ENCODE measurements at regions not wholly inside any gene's neighbourhood (a gene's known extent, or its start where the extent isn't known, plus 50 kb on each side); places are given as distances from the start of the nearest gene placed in this dataset.

DNA sequence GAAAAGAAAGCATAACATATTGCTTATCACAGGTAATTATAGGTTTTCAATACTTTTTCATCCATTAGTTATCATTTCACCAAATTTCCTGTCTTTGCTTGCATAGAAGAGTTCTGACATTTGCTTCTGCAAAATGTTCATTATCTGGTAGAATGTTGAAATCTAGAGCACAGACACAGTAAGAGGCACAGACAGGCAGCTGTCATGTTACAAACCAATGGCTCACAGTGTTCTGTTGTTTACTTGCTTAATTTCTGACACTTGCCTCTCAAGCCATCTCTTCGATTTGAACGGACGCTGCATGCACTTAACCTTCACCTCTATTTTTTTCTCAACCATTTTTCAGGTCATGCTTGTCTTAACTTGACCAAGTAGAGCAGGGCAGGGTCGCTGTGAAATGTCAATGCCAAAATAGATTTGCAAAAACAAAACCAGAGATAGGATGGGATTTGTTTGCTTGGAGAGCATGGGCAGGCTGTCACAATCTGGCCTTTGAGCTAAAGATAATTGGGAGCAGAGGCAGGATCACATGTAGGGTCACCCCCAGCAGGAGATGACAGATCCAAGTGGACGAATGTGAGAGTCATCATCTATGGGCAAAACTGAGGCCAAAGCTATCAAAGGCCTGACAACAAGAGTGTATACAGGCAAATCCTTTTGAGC, 292.3 kb downstream of the SMARCA1 start:
- no peak for TF ChIP-seq POLR2A (IDR thresholded peaks at IDR 0.05)
- TF ChIP-seq, protein P1, sequence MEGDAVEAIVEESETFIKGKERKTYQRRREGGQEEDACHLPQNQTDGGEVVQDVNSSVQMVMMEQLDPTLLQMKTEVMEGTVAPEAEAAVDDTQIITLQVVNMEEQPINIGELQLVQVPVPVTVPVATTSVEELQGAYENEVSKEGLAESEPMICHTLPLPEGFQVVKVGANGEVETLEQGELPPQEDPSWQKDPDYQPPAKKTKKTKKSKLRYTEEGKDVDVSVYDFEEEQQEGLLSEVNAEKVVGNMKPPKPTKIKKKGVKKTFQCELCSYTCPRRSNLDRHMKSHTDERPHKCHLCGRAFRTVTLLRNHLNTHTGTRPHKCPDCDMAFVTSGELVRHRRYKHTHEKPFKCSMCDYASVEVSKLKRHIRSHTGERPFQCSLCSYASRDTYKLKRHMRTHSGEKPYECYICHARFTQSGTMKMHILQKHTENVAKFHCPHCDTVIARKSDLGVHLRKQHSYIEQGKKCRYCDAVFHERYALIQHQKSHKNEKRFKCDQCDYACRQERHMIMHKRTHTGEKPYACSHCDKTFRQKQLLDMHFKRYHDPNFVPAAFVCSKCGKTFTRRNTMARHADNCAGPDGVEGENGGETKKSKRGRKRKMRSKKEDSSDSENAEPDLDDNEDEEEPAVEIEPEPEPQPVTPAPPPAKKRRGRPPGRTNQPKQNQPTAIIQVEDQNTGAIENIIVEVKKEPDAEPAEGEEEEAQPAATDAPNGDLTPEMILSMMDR (IDR thresholded peaks at IDR 0.05): no peak

Measured in heart left ventricle (tissue), 13 donors.